Ishikawa (cell line): ENCODE measurements at regions not wholly inside any gene's neighbourhood (a gene's known extent, or its start where the extent isn't known, plus 50 kb on each side); places are given as distances from the start of the nearest gene placed in this dataset.

Experiments
- CEBPB ChIP-seq: IDR thresholded peaks from 2 replicates; pipeline ENCODE4 v1.6.1; 2012
- CREB1 ChIP-seq: IDR thresholded peaks from 2 replicates; pipeline ENCODE4 v1.6.1; 2012; ENCODE audit warnings: low read depth
- EGR1 ChIP-seq: IDR thresholded peaks from 2 replicates; pipeline ENCODE4 v1.6.1; 2012
- EP300 ChIP-seq: IDR thresholded peaks from 2 replicates; pipeline ENCODE4 v1.6.1; 2012; ENCODE audit warnings: borderline replicate concordance
- FOXM1 ChIP-seq: IDR thresholded peaks from 2 replicates; pipeline ENCODE4 v1.6.1; 2012; ENCODE audit warnings: low read depth, borderline replicate concordance
- NFIC ChIP-seq: IDR thresholded peaks from 2 replicates; pipeline ENCODE4 v1.6.1; 2012
- RAD21 ChIP-seq: IDR thresholded peaks from 2 replicates; pipeline ENCODE4 v1.6.1; 2012; ENCODE audit warnings: low read depth
- TAF1 ChIP-seq: IDR thresholded peaks from 2 replicates; pipeline ENCODE4 v1.6.1; 2012; ENCODE audit warnings: low read depth, mild to moderate bottlenecking
- TCF12 ChIP-seq: IDR thresholded peaks from 2 replicates; pipeline ENCODE4 v1.6.1; 2012; ENCODE audit warnings: low read depth
- TEAD4 ChIP-seq: IDR thresholded peaks from 2 replicates; pipeline ENCODE4 v1.6.1; 2012
- YY1 ChIP-seq: IDR thresholded peaks from 2 replicates; pipeline ENCODE4 v1.6.1; 2012; ENCODE audit warnings: low read depth
- ZBTB7A ChIP-seq: IDR thresholded peaks from 2 replicates; pipeline ENCODE4 v1.6.1; 2012; ENCODE audit warnings: low read depth
- TF ChIP-seq, protein P1 (sequence below): IDR thresholded peaks from 2 replicates; pipeline ENCODE4 v1.6.1; 2012; ENCODE audit warnings: low read depth, mild to moderate bottlenecking
- TF ChIP-seq, protein P2 (sequence below): IDR thresholded peaks from 2 replicates; pipeline ENCODE4 v1.6.1; 2012
- TF ChIP-seq, protein P3 (sequence below): IDR thresholded peaks from 2 replicates; pipeline ENCODE4 v1.6.1; 2012

- TF ChIP-seq NFIC (no peak), EGR1 (no peak), TAF1 (no peak), TEAD4 (no peak), CREB1 (no peak), ZBTB7A (no peak), TCF12 (no peak), EP300 (no peak), YY1 (no peak), FOXM1 (no peak), CEBPB (no peak), RAD21 (no peak)
- TF ChIP-seq, protein P1, sequence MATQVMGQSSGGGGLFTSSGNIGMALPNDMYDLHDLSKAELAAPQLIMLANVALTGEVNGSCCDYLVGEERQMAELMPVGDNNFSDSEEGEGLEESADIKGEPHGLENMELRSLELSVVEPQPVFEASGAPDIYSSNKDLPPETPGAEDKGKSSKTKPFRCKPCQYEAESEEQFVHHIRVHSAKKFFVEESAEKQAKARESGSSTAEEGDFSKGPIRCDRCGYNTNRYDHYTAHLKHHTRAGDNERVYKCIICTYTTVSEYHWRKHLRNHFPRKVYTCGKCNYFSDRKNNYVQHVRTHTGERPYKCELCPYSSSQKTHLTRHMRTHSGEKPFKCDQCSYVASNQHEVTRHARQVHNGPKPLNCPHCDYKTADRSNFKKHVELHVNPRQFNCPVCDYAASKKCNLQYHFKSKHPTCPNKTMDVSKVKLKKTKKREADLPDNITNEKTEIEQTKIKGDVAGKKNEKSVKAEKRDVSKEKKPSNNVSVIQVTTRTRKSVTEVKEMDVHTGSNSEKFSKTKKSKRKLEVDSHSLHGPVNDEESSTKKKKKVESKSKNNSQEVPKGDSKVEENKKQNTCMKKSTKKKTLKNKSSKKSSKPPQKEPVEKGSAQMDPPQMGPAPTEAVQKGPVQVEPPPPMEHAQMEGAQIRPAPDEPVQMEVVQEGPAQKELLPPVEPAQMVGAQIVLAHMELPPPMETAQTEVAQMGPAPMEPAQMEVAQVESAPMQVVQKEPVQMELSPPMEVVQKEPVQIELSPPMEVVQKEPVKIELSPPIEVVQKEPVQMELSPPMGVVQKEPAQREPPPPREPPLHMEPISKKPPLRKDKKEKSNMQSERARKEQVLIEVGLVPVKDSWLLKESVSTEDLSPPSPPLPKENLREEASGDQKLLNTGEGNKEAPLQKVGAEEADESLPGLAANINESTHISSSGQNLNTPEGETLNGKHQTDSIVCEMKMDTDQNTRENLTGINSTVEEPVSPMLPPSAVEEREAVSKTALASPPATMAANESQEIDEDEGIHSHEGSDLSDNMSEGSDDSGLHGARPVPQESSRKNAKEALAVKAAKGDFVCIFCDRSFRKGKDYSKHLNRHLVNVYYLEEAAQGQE, result no peak
- TF ChIP-seq, protein P2, sequence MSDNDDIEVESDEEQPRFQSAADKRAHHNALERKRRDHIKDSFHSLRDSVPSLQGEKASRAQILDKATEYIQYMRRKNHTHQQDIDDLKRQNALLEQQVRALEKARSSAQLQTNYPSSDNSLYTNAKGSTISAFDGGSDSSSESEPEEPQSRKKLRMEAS, result no peak
- TF ChIP-seq, protein P3, sequence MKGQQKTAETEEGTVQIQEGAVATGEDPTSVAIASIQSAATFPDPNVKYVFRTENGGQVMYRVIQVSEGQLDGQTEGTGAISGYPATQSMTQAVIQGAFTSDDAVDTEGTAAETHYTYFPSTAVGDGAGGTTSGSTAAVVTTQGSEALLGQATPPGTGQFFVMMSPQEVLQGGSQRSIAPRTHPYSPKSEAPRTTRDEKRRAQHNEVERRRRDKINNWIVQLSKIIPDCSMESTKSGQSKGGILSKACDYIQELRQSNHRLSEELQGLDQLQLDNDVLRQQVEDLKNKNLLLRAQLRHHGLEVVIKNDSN, result no peak
These were observed 793.4 kb downstream of the SLITRK1 start for GRCh38 chr13:83088858-83089257.

DNA sequence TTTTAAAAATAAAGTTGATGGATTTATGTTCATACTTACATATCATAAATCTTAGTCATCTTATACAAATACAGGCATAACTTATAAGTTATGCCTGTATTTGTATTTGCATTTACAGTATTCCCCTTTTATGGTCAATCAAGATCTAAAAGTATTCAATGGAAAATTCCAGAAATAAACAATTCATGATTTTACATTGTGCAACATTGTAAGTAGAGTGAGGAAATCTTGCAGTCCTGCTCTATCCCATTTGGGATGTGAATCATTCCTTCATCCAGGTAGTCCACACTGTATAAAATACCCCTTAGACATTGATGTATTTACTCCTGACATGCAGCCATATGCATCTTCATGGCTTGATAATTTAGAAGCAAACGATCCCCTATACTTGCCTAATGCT, 795.3 kb downstream of the SLITRK1 start:
- TF ChIP-seq FOXM1 (no peak), RAD21 (no peak), ZBTB7A (no peak), CREB1 (no peak), YY1 (no peak), TCF12 (no peak), CEBPB (no peak), TEAD4 (no peak), NFIC (no peak), EGR1 (no peak), TAF1 (no peak), EP300 (no peak)
- TF ChIP-seq, protein P2, result no peak
- TF ChIP-seq, protein P3, result no peak
- TF ChIP-seq, protein P1, result no peak

GRCh38 chr13:83086088-83086487, 796.2 kb downstream of the SLITRK1 start:
- TF ChIP-seq CEBPB (no peak), NFIC (no peak), ZBTB7A (no peak), EP300 (no peak)
- TF ChIP-seq, protein P3, result no peak

- TF ChIP-seq NFIC (no peak), RAD21 (no peak), TEAD4 (no peak), ZBTB7A (no peak), EP300 (no peak), TAF1 (no peak), TCF12 (no peak), EGR1 (no peak), FOXM1 (no peak), CEBPB (no peak), CREB1 (no peak), YY1 (no peak)
- TF ChIP-seq, protein P2, result no peak
- TF ChIP-seq, protein P1, result no peak
- TF ChIP-seq, protein P3, result no peak
These were observed 796.9 kb downstream of the SLITRK1 start for GRCh38 chr13:83085186-83085900.
